CD4-positive, alpha-beta T cell treated with Interleukin-4 for 4 hours (primary cell): ENCODE measurements at regions not wholly inside any gene's neighbourhood (a gene's known extent, or its start where the extent isn't known, plus 50 kb on each side); places are given as distances from the start of the nearest gene placed in this dataset.

Experiments used
- DNase-seq: peaks from one replicate; pipeline ENCODE4 v3.0.0-alpha.2; 2020

- no peak for DNase-seq
Observed at GRCh38 chr13:107370015-107370785, 802.3 kb upstream of the ARGLU1 start.

GRCh38 chr13:107367258-107367657, 799.3 kb upstream of the ARGLU1 start:
- DNase-seq = no peak

- no peak for DNase-seq
Observed at GRCh38 chr13:107365466-107366215, 797.7 kb upstream of the ARGLU1 start.

- no peak for DNase-seq
Observed at GRCh38 chr13:107364658-107365057, 796.7 kb upstream of the ARGLU1 start.

GRCh38 chr13:107361666-107362065, 793.7 kb upstream of the ARGLU1 start:
- DNase-seq = no peak

- DNase-seq = no peak
Observed at GRCh38 chr13:107360010-107360409, 792.1 kb upstream of the ARGLU1 start.

GRCh38 chr13:107358866-107359265, 790.9 kb upstream of the ARGLU1 start:
- DNase-seq = no peak

- DNase-seq = no peak
Observed at GRCh38 chr13:107351305-107351704, 783.4 kb upstream of the ARGLU1 start.

- DNase-seq = no peak
Observed at GRCh38 chr13:107348925-107349324, 781.0 kb upstream of the ARGLU1 start.

- no peak for DNase-seq
Observed at GRCh38 chr13:107348471-107348870, 780.5 kb upstream of the ARGLU1 start.

- no peak for DNase-seq
Observed at GRCh38 chr13:107347641-107348369, 779.9 kb upstream of the ARGLU1 start.

GRCh38 chr13:107342747-107343146, 774.8 kb upstream of the ARGLU1 start:
- no peak for DNase-seq

GRCh38 chr13:107339209-107339608, 771.3 kb upstream of the ARGLU1 start:
- no peak for DNase-seq

GRCh38 chr13:107332188-107332587, 764.3 kb upstream of the ARGLU1 start:
- DNase-seq = no peak

GRCh38 chr13:107331359-107331758, 763.4 kb upstream of the ARGLU1 start:
- DNase-seq = no peak

- DNase-seq = no peak
Observed at GRCh38 chr13:107330484-107330883, 762.5 kb upstream of the ARGLU1 start.

- no peak for DNase-seq
Observed at GRCh38 chr13:107329991-107330390, 762.1 kb upstream of the ARGLU1 start.

GRCh38 chr13:107324416-107325204, 756.7 kb upstream of the ARGLU1 start:
- DNase-seq = no peak

GRCh38 chr13:107322228-107322627, 754.3 kb upstream of the ARGLU1 start:
- DNase-seq = no peak

- no peak for DNase-seq
Observed at GRCh38 chr13:107305178-107305577, 737.2 kb upstream of the ARGLU1 start.

GRCh38 chr13:107301724-107302374, 733.9 kb upstream of the ARGLU1 start:
- no peak for DNase-seq

GRCh38 chr13:107299717-107300116, 731.8 kb upstream of the ARGLU1 start:
- DNase-seq = no peak
